Heart left ventricle (tissue), 16 donors: ENCODE measurements at regions not wholly inside any gene's neighbourhood (a gene's known extent, or its start where the extent isn't known, plus 50 kb on each side); places are given as distances from the start of the nearest gene placed in this dataset.

Source experiments
- ATAC-seq, 4 donors: fragments of 200-7000 bp; cut with Tn5 transposase; one replicate each; pipeline ENCODE4 v1.9.1; 2020 to 2022; ENCODE audit warnings: moderate library complexity in 4 of 4, mild to moderate bottlenecking in 3 of 4, moderate number of reproducible peaks in 1 of 4
- DNase-seq, 5 donors: peaks; one replicate each; pipeline ENCODE4 v3.0.0-alpha.2; 2020
- H3K27ac ChIP-seq, 12 donors: fragments of 200-600 bp; sonication (generic) in 4 of 12; one replicate each; pipeline versions ENCODE4 v1.5.0 to v1.8.0; 2016 to 2022; ENCODE audit warnings: mild to moderate bottlenecking in 2 of 12
- H3K27me3 ChIP-seq, 9 donors: fragments of 200-600 bp; sonication (generic) in 2 of 9; one replicate each; pipeline versions ENCODE4 v1.5.1 to v1.8.0; 2016 to 2022; ENCODE audit warnings: mild to moderate bottlenecking in 3 of 9
- H3K36me3 ChIP-seq, 9 donors: fragments of 200-600 bp; sonication (generic) in 2 of 9; one replicate each; pipeline versions ENCODE4 v1.5.0 to v1.8.0; 2018 to 2022; ENCODE audit warnings: mild to moderate bottlenecking in 2 of 9
- H3K4me1 ChIP-seq, 12 donors: fragments of 200-600 bp; sonication (generic) in 4 of 12; one replicate each; pipeline versions ENCODE4 v1.5.0 to v1.8.0; 2016 to 2022; ENCODE audit warnings: mild to moderate bottlenecking in 3 of 12
- H3K4me3 ChIP-seq, 12 donors: fragments of 200-600 bp; sonication (generic) in 4 of 12; one replicate each; pipeline versions ENCODE4 v1.5.0 to v1.8.0; 2017 to 2022; ENCODE audit warnings: mild to moderate bottlenecking in 9 of 12, moderate library complexity in 4 of 12
- H3K9me3 ChIP-seq, 12 donors: fragments of 200-600 bp; sonication (generic) in 4 of 12; one replicate each; pipeline versions ENCODE4 v1.5.0 to v1.8.0; 2016 to 2022; ENCODE audit warnings: mild to moderate bottlenecking in 1 of 12
- POLR2A ChIP-seq, 2 donors: fragments of 450-650 bp; IDR thresholded peaks; one replicate each; pipeline ENCODE4 v1.6.1; 2017; ENCODE audit warnings: antibody characterized with exemption in 2 of 2, mild to moderate bottlenecking in 2 of 2, moderate library complexity in 2 of 2
- WGBS, 4 donors: extraction: QIAGEN DNeasy Blood & Tissue Kit in 2 of 4; methylation state at CpG; one replicate each; pipeline versions ENCODE4 v1.1.5 to v1.1.7; 2013 to 2018; 5-methylcytosine and 5-hydroxymethylcytosine counted together
- intact Hi-C, 10 donors: fragments of 100-400 bp; cut with DNase I; formaldehyde crosslinking; loops; one replicate each; pipeline versions ENCODE4 v1.11.1 to v1.14.2; 2022
- TF ChIP-seq, protein P1 (sequence below), 12 donors: fragments of 200-600 bp; sonication (generic) in 4 of 12; IDR thresholded peaks; one replicate each; pipeline versions ENCODE4 v1.5.0 to v1.8.0; 2018 to 2022; ENCODE audit warnings: antibody characterized with exemption in 12 of 12, mild to moderate bottlenecking in 5 of 12
- donor health status: ischemic (EF 13 %, LVEDD 7.1; RV severe dilation, severe dysfunction).
- donor health status: healthy with polysubstance abuse.
- donor health status: DM: no; HTN: yes; CAD: no.
- donor health status: DM: no; HTN: no; CAD: no.
- donor health status: ischemic (EF 25% LVEDD 6.9; RV normal size, moderate dysfunction).
- donor health status: ischemic (EF 25% LVEDD 5.7; RV mildly dilated, moderate dysfunction).
- donor health status: healthy.
- donor health status: DM: yes; HTN: yes; CAD: no.
- donor health status: ischemic (EF 35%, LVEDD 5.7; RV mildly dilated, moderate dysfunction).
- donor health status: nonischemic (EF 11% LVEDD 7.7; RV severe dilation, severe dysfunction).
- donor health status: DM: yes; HTN: yes; CAD: no.
- donor health status: PGD.
- donor health status: ischemic (EF 29% LVEDD 5.4; RV normal size, mild dysfunction).
- donor health status: nonischemic (EF 23%, LVEDD 6.1; RV moderate dilation, normal function).

DNA sequence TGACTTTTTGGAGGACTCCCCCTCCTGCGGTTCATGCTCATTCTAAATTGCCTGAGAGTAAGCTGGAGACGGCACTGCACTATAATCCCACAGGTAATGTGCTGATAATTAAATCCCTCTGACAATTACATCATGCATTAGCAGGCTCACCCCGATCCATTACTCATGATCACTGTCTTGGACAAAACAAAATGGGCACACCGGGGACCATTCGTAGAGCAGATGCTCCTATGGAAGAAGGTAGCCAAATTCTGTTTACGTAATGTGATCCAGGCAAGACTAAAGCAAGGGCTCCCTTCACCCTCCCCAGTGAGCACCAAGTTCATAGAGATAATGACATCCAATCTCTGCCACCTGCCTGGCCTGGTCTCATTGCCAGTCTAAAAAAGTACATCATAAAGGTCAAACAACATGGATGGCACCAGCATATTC is 657.1 kb upstream of the SOX11 start:
- no peaks in the 10 kb centered on the region for H3K9me3 ChIP-seq
- no peak overlapping the region for H3K27ac ChIP-seq
- no peaks in the 10 kb centered on the region for H3K27me3 ChIP-seq
- intact Hi-C loops, result no loop called here
- H3K36me3 ChIP-seq, result no peaks in the 10 kb centered on the region
- 78 to 87% (median 82%) methylated on average over 6 of the region's 6 CpGs for WGBS, 4 donors
- no peak overlapping the region for H3K4me3 ChIP-seq
- ATAC-seq (peak in 3 of 4 donors; percentile 61 to 95 (median 95)), DNase-seq (no peak)
- H3K4me1 ChIP-seq, result no peaks in the 10 kb centered on the region
- TF ChIP-seq, protein P1, sequence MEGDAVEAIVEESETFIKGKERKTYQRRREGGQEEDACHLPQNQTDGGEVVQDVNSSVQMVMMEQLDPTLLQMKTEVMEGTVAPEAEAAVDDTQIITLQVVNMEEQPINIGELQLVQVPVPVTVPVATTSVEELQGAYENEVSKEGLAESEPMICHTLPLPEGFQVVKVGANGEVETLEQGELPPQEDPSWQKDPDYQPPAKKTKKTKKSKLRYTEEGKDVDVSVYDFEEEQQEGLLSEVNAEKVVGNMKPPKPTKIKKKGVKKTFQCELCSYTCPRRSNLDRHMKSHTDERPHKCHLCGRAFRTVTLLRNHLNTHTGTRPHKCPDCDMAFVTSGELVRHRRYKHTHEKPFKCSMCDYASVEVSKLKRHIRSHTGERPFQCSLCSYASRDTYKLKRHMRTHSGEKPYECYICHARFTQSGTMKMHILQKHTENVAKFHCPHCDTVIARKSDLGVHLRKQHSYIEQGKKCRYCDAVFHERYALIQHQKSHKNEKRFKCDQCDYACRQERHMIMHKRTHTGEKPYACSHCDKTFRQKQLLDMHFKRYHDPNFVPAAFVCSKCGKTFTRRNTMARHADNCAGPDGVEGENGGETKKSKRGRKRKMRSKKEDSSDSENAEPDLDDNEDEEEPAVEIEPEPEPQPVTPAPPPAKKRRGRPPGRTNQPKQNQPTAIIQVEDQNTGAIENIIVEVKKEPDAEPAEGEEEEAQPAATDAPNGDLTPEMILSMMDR (IDR thresholded peaks at IDR 0.05), result no peak
- no peak for TF ChIP-seq POLR2A (IDR thresholded peaks at IDR 0.05)

DNA sequence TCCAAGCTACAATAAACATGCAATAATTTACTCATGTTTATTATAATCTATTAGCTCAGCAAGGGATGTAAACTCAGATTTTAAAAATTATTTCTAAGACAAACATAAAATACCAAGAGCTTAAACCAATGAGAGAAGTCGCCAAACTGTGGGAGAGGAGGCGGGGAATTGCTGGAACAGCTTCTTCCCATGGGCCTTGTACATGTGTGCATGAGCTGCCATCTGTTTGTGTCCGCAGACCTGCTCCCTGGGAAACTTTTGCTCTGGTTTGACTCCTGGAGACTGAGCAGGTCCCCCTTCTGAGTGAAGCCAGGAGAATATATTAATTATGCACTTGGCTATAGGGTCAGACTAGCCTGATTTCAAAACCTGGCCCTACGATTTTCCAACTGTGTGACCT is 655.9 kb upstream of the SOX11 start:
- H3K4me3 ChIP-seq, result no peak overlapping the region
- H3K27ac ChIP-seq, result no peak overlapping the region
- TF ChIP-seq POLR2A (IDR thresholded peaks at IDR 0.05), result no peak
- TF ChIP-seq, protein P1 (IDR thresholded peaks at IDR 0.05), result no peak
- H3K36me3 ChIP-seq, result no peaks in the 10 kb centered on the region
- WGBS, 4 donors, result 68 to 83% (median 75%) methylated on average over 4 of the region's 4 CpGs
- no peaks in the 10 kb centered on the region for H3K27me3 ChIP-seq
- intact Hi-C loops, result no loop called here
- no peaks in the 10 kb centered on the region for H3K4me1 ChIP-seq
- DNase-seq (no peak), ATAC-seq (no peak)
- H3K9me3 ChIP-seq, result peaks cover 0 to 5% (median 0%) of the 10 kb centered on the region in 12 donors

DNA sequence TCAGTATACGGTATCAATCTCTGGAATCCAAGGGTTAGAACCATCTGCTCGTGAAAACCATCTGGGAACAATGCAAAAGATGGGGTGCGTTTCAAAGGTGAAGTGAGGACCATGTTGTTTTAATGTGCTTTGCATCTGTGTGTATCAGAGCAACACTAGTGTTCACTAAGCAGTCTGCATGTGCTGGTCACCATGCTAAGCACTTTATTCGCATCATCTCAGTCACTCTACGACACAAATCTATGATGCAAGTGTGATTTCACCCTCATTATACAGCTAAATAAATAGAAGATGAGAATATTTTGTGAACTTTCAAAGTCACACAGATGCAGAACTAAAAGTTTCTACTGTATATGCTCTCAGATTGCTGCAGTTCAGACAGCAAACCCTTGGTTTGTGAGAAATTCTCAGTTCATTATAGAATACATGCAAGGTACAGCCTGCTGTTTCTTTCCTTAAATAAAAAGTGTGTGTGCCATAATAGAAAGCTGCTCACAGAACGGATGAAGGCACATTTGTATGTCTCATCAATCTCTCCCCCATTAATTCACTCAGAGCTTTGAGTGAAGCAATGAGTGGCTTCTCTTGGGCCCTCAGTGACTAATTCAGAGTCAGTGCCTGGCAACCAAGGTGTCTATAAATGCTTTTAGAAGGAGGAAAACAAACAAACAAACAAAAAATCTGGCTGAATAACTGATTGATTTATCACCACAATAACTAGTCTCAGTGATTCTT is 652.8 kb upstream of the SOX11 start:
- intact Hi-C loops, result no loop called here
- Histone ChIP-seq H3K4me3 (no peak overlapping the region), H3K27ac (no peak overlapping the region), H3K27me3 (no peaks in the 10 kb centered on the region), H3K9me3 (peaks cover 0 to 6% (median 0%) of the 10 kb centered on the region in 12 donors), H3K4me1 (no peaks in the 10 kb centered on the region), H3K36me3 (no peaks in the 10 kb centered on the region)
- ATAC-seq, result no peak
- 82 to 89% (median 84%) methylated on average over 6 of the region's 6 CpGs for WGBS, 4 donors
- TF ChIP-seq, protein P1 (IDR thresholded peaks at IDR 0.05), result no peak
- TF ChIP-seq POLR2A (IDR thresholded peaks at IDR 0.05), result no peak
- no peak for DNase-seq

DNA sequence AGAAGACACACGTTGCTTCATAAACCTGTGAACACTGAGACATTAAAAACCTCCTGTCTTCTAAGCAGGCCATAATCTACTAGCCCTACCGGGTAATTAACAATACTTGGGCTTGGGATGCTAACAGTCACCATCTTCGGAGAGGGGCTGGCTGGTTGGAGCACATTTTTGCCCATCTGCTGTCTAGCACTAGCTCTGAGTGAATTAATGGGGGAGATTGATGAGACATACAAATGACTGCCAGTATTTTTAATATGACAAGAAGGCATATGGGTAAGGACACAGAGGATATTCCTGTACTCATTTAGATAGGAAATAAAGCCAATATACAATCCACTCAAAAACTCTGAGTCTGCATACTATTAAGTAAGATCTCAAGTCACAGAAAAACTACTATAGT is 651.6 kb upstream of the SOX11 start:
- Histone ChIP-seq H3K27me3 (no peaks in the 10 kb centered on the region), H3K36me3 (no peaks in the 10 kb centered on the region), H3K27ac (no peak overlapping the region), H3K4me3 (no peak overlapping the region), H3K9me3 (peaks cover 0 to 6% (median 0%) of the 10 kb centered on the region in 12 donors), H3K4me1 (no peaks in the 10 kb centered on the region)
- TF ChIP-seq, protein P1 (IDR thresholded peaks at IDR 0.05), result no peak
- no peak for TF ChIP-seq POLR2A (IDR thresholded peaks at IDR 0.05)
- intact Hi-C loops, result no loop called here
- WGBS, 4 donors, result 77 to 89% (median 87%) methylated on average over 3 of the region's 3 CpGs
- ATAC-seq, result no peak
- DNase-seq, result no peak
